Activated CD8-positive, alpha-beta memory T cell treated with anti-CD3 and anti-CD28 coated beads for 36 hours (primary cell): ENCODE measurements at regions not wholly inside any gene's neighbourhood (a gene's known extent, or its start where the extent isn't known, plus 50 kb on each side); places are given as distances from the start of the nearest gene placed in this dataset.

Source experiments
- CTCF ChIA-PET: fragments of 350-600 bp; sonication (Branson Sonifier 250); formaldehyde crosslinking; loops from one replicate; lab custom pipeline; 2021; ENCODE audit warnings: antibody characterized with exemption; lab: Charles Lee
- POLR2A ChIA-PET: fragments of 350-600 bp; sonication (Branson Sonifier 250); formaldehyde crosslinking; loops from one replicate; lab custom pipeline; 2021; ENCODE audit warnings: antibody characterized with exemption; lab: Charles Lee

- ChIA-PET CTCF (no interaction called here), POLR2A (no interaction called here)
Measured at GRCh38 chr11:98545544-98546175, 475.1 kb upstream of the CNTN5 start.

GRCh38 chr11:98549571-98549970 is 471.2 kb upstream of the CNTN5 start:
- ChIA-PET CTCF (no interaction called here), POLR2A (no interaction called here)

- ChIA-PET CTCF (no interaction called here), POLR2A (no interaction called here)
Measured at GRCh38 chr11:98559961-98560360, 460.8 kb upstream of the CNTN5 start.

- POLR2A ChIA-PET, result no interaction called here
- CTCF ChIA-PET, result no interaction called here
Measured at GRCh38 chr11:98561252-98561651, 459.5 kb upstream of the CNTN5 start.

- CTCF ChIA-PET, result no interaction called here
Measured at GRCh38 chr11:98561877-98562395, 458.8 kb upstream of the CNTN5 start.

GRCh38 chr11:98564233-98564632 is 456.5 kb upstream of the CNTN5 start:
- POLR2A ChIA-PET, result no interaction called here
- CTCF ChIA-PET, result no interaction called here

More at GRCh38 chr11:98561877-98562395, 458.8 kb upstream of the CNTN5 start:
- POLR2A ChIA-PET, result no interaction called here

- POLR2A ChIA-PET, result no interaction called here
- CTCF ChIA-PET, result no interaction called here
Measured at GRCh38 chr11:98564881-98565280, 455.9 kb upstream of the CNTN5 start.

GRCh38 chr11:98565311-98565710 is 455.4 kb upstream of the CNTN5 start:
- CTCF ChIA-PET, result no interaction called here
- POLR2A ChIA-PET, result no interaction called here

GRCh38 chr11:98566978-98567377 is 453.8 kb upstream of the CNTN5 start:
- ChIA-PET POLR2A (no interaction called here), CTCF (no interaction called here)

GRCh38 chr11:98568013-98568412 is 452.7 kb upstream of the CNTN5 start:
- ChIA-PET POLR2A (no interaction called here), CTCF (no interaction called here)

- ChIA-PET POLR2A (no interaction called here), CTCF (no interaction called here)
Measured at GRCh38 chr11:98572941-98573340, 447.8 kb upstream of the CNTN5 start.

- ChIA-PET POLR2A (no interaction called here), CTCF (interaction anchor here (0.6 kb wide), 1 partner anchor 481 kb away, joined by 3 read pairs; no protein-coding TSS in a partner anchor)
Measured at GRCh38 chr11:98587884-98588283, 432.9 kb upstream of the CNTN5 start.

GRCh38 chr11:98589967-98590366 is 430.8 kb upstream of the CNTN5 start:
- ChIA-PET CTCF (no interaction called here), POLR2A (no interaction called here)

- ChIA-PET CTCF (no interaction called here), POLR2A (no interaction called here)
Measured at GRCh38 chr11:98600103-98600502, 420.6 kb upstream of the CNTN5 start.

- POLR2A ChIA-PET, result no interaction called here
- CTCF ChIA-PET, result no interaction called here
Measured at GRCh38 chr11:98600786-98601773, 419.7 kb upstream of the CNTN5 start.

- POLR2A ChIA-PET, result no interaction called here
- CTCF ChIA-PET, result no interaction called here
Measured at GRCh38 chr11:98616098-98616655, 404.6 kb upstream of the CNTN5 start.

- ChIA-PET CTCF (no interaction called here), POLR2A (no interaction called here)
Measured at GRCh38 chr11:98621767-98622166, 399.0 kb upstream of the CNTN5 start.

- ChIA-PET CTCF (no interaction called here), POLR2A (no interaction called here)
Measured at GRCh38 chr11:98625526-98625925, 395.2 kb upstream of the CNTN5 start.

GRCh38 chr11:98630736-98631135 is 390.0 kb upstream of the CNTN5 start:
- CTCF ChIA-PET, result no interaction called here

GRCh38 chr11:98657711-98658110 is 363.0 kb upstream of the CNTN5 start:
- ChIA-PET CTCF (no interaction called here), POLR2A (no interaction called here)

More at GRCh38 chr11:98630736-98631135, 390.0 kb upstream of the CNTN5 start:
- POLR2A ChIA-PET, result no interaction called here
